Activated CD4-positive, alpha-beta T cell treated with anti-CD3 and anti-CD28 coated beads, Interleukin-2, amount 50 U/mL, for 48 hours (primary cell): ENCODE measurements at regions not wholly inside any gene's neighbourhood (a gene's known extent, or its start where the extent isn't known, plus 50 kb on each side); places are given as distances from the start of the nearest gene placed in this dataset.

Source experiments
- DNase-seq, 2 experiments: peaks; one replicate each; pipeline ENCODE4 v3.0.0-alpha.2; 2020

GRCh38 chr6:17047889-17048288 lies 54.0 kb upstream of the STMND1 start:
- no peak for DNase-seq

GRCh38 chr6:17045581-17046322 lies 56.1 kb upstream of the STMND1 start:
- DNase-seq = no peak

- no peak for DNase-seq
Observed at GRCh38 chr6:17043148-17043522, 58.7 kb upstream of the STMND1 start.

- no peak for DNase-seq
Observed at GRCh38 chr6:17042422-17043147, 59.3 kb upstream of the STMND1 start.

- DNase-seq = no peak
Observed at GRCh38 chr6:17039266-17039665, 62.6 kb upstream of the STMND1 start.

GRCh38 chr6:17038316-17038715 lies 63.5 kb upstream of the STMND1 start:
- no peak for DNase-seq

- no peak for DNase-seq
Observed at GRCh38 chr6:17036065-17036393, 65.8 kb upstream of the STMND1 start.

- DNase-seq = no peak
Observed at GRCh38 chr6:17035257-17036064, 66.4 kb upstream of the STMND1 start.

GRCh38 chr6:17033746-17034145 lies 68.1 kb upstream of the STMND1 start:
- DNase-seq = no peak

- no peak for DNase-seq
Observed at GRCh38 chr6:17032988-17033634, 68.7 kb upstream of the STMND1 start.

GRCh38 chr6:17032590-17032987 lies 69.3 kb upstream of the STMND1 start:
- no peak for DNase-seq

GRCh38 chr6:17031961-17032360 lies 69.9 kb upstream of the STMND1 start:
- DNase-seq = no peak

- no peak for DNase-seq
Observed at GRCh38 chr6:17027441-17027840, 74.4 kb upstream of the STMND1 start.

- DNase-seq = no peak
Observed at GRCh38 chr6:17022604-17023003, 79.2 kb upstream of the STMND1 start.

- DNase-seq = no peak
Observed at GRCh38 chr6:17021539-17021889, 80.3 kb upstream of the STMND1 start.

- DNase-seq = no peak
Observed at GRCh38 chr6:17020889-17021538, 80.8 kb upstream of the STMND1 start.

GRCh38 chr6:17018425-17018824 lies 83.4 kb upstream of the STMND1 start:
- no peak for DNase-seq

- no peak for DNase-seq
Observed at GRCh38 chr6:17017416-17017815, 84.4 kb upstream of the STMND1 start.

GRCh38 chr6:17015551-17016381 lies 86.1 kb upstream of the STMND1 start:
- peak; percentile 12 to 23 for DNase-seq

- no peak for DNase-seq
Observed at GRCh38 chr6:17015144-17015543, 86.7 kb upstream of the STMND1 start.

GRCh38 chr6:17013701-17014100 lies 88.1 kb upstream of the STMND1 start:
- DNase-seq = no peak
